KMS-11 (cell line): ENCODE measurements at regions not wholly inside any gene's neighbourhood (a gene's known extent, or its start where the extent isn't known, plus 50 kb on each side); places are given as distances from the start of the nearest gene placed in this dataset.

Source experiments
- H2AFZ ChIP-seq: fragments of 200-600 bp; sonication (generic); 2 replicates; pipeline ENCODE4 v1.6.1; 2016; ENCODE audit warnings: antibody characterized with exemption, mixed run types, low read depth
- H3K27ac ChIP-seq: fragments of 200-600 bp; sonication (generic); 2 replicates; pipeline ENCODE4 v1.6.1; 2016; ENCODE audit warnings: mild to moderate bottlenecking, mixed run types
- H3K27me3 ChIP-seq: fragments of 200-600 bp; sonication (generic); 2 replicates; pipeline ENCODE4 v1.6.1; 2017; ENCODE audit warnings: mild to moderate bottlenecking, low read depth, mixed run types, moderate library complexity; ENCODE audit not compliant: insufficient read depth
- H3K36me3 ChIP-seq: fragments of 200-600 bp; sonication (generic); 2 replicates; pipeline ENCODE4 v1.6.1; 2017; ENCODE audit warnings: mild to moderate bottlenecking, mixed run types; ENCODE audit not compliant: insufficient read depth
- H3K4me1 ChIP-seq: fragments of 200-600 bp; sonication (generic); 2 replicates; pipeline ENCODE4 v1.6.1; 2016; ENCODE audit warnings: mild to moderate bottlenecking, low read depth, mixed run types; ENCODE audit not compliant: poor library complexity, severe bottlenecking
- H3K4me2 ChIP-seq: fragments of 200-600 bp; sonication (generic); 2 replicates; pipeline ENCODE4 v1.7.0; 2016; ENCODE audit warnings: mild to moderate bottlenecking, mixed run types
- H3K4me3 ChIP-seq: fragments of 200-600 bp; sonication (generic); IDR thresholded peaks from 2 replicates; pipeline ENCODE4 v1.6.1; 2017; ENCODE audit warnings: low read depth, low read length, mixed read lengths; ENCODE audit not compliant: insufficient read depth
- H3K79me2 ChIP-seq: fragments of 200-600 bp; sonication (generic); 2 replicates; pipeline ENCODE4 v1.6.1; 2016; ENCODE audit warnings: low read depth, mixed run types; ENCODE audit not compliant: insufficient read depth
- H3K9ac ChIP-seq: fragments of 200-600 bp; sonication (generic); 2 replicates; pipeline ENCODE4 v1.6.1; 2016; ENCODE audit warnings: mild to moderate bottlenecking, mixed run types
- H4K20me1 ChIP-seq: fragments of 200-600 bp; sonication (generic); 2 replicates; pipeline ENCODE4 v1.6.1; 2016; ENCODE audit warnings: mild to moderate bottlenecking, mixed run types; ENCODE audit not compliant: insufficient read depth
- TF ChIP-seq, protein P1 (sequence below): fragments of 200-600 bp; sonication (generic); conservative IDR thresholded peaks from 2 replicates; pipeline ENCODE4 v1.6.1; 2017; ENCODE audit warnings: low read depth, mild to moderate bottlenecking, antibody characterized with exemption, low read length, moderate library complexity, mixed read lengths

- no peaks in the 10 kb centered on the region for H3K79me2 ChIP-seq
- H3K4me1 ChIP-seq, result no peaks in the 10 kb centered on the region
- H3K36me3 ChIP-seq, result no peaks in the 10 kb centered on the region
- H3K27me3 ChIP-seq, result no peaks in the 10 kb centered on the region
- no peak overlapping the region for H3K4me2 ChIP-seq
- no peak overlapping the region for H2AFZ ChIP-seq
- no peak overlapping the region for H3K9ac ChIP-seq
- H3K27ac ChIP-seq, result no peak overlapping the region
- no peaks in the 10 kb centered on the region for H4K20me1 ChIP-seq
- TF ChIP-seq, protein P1, sequence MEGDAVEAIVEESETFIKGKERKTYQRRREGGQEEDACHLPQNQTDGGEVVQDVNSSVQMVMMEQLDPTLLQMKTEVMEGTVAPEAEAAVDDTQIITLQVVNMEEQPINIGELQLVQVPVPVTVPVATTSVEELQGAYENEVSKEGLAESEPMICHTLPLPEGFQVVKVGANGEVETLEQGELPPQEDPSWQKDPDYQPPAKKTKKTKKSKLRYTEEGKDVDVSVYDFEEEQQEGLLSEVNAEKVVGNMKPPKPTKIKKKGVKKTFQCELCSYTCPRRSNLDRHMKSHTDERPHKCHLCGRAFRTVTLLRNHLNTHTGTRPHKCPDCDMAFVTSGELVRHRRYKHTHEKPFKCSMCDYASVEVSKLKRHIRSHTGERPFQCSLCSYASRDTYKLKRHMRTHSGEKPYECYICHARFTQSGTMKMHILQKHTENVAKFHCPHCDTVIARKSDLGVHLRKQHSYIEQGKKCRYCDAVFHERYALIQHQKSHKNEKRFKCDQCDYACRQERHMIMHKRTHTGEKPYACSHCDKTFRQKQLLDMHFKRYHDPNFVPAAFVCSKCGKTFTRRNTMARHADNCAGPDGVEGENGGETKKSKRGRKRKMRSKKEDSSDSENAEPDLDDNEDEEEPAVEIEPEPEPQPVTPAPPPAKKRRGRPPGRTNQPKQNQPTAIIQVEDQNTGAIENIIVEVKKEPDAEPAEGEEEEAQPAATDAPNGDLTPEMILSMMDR, result no peak
- no peak overlapping the region for H3K4me3 ChIP-seq
Measured at GRCh38 chr1:87684713-87685205, 356.1 kb downstream of the LMO4 start.

DNA sequence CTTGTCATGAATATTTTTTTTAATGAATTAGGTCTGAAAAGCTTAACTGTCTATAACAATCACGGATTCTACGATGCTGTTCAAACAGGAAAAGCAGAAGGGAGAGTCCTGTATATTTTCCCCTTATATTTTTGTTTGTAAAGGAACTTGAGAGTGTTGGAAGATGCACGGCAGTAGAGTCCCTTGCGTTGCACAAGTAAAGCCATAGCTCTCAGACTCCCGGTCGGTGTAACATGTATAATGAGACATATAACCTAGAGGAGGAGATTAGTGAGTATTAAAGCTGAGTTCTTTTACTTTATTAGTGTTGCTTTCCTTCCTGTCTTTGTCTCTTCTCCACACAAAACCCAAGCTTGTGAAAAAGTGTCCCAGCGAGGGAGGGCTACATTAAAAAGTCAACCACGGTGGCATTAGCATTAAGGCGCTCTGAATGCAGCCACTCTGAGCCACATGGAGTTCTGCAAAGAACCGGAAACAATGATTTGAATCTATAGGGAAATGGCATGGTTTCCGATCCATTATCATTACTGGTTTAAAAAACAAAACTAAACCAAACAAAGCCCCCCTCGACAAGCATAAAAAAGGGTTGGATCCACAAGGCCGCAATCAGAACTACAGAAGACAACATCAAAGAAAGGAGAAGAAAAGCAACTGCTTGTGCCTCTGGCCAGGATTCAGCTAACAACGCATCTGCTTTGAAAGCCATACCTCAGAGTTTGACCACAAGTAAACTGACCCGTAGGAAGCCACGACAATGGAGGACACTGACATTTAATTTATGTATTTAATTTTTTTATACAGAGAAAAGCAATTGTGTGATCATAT lies 356.8 kb downstream of the LMO4 start:
- Histone ChIP-seq H3K9ac (no peak overlapping the region), H3K4me2 (no peak overlapping the region), H3K79me2 (no peaks in the 10 kb centered on the region), H3K36me3 (no peaks in the 10 kb centered on the region), H3K27ac (no peak overlapping the region), H3K4me3 (no peak overlapping the region), H3K4me1 (no peaks in the 10 kb centered on the region), H3K27me3 (no peaks in the 10 kb centered on the region), H2AFZ (no peak overlapping the region), H4K20me1 (no peaks in the 10 kb centered on the region)
- TF ChIP-seq, protein P1, result no peak

- Histone ChIP-seq H3K27ac (no peak overlapping the region), H3K9ac (no peak overlapping the region), H3K4me2 (no peak overlapping the region), H3K27me3 (no peaks in the 10 kb centered on the region), H4K20me1 (no peaks in the 10 kb centered on the region), H3K36me3 (no peaks in the 10 kb centered on the region), H3K79me2 (no peaks in the 10 kb centered on the region), H3K4me1 (no peaks in the 10 kb centered on the region), H3K4me3 (no peak overlapping the region), H2AFZ (no peak overlapping the region)
- TF ChIP-seq, protein P1, result no peak
Measured at GRCh38 chr1:87686136-87686495, 357.4 kb downstream of the LMO4 start.

DNA sequence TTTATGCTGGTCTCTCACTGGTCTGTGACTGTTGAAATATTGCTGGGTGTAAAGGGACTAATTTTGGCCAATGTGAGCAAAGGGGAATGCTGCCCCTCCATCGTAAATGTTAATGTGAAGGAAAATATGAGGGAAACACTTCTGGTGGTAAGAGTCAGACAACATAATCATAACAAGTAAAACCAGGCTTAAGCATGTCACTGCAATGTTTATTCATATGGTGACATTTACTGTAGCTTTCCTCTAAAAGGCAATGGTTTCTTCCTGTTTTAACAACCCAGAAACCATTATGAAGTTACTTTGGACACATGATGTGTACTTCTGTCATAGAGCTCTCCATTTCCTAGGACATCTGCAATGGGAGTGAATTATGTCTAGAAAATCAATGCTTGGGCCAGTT lies 358.0 kb downstream of the LMO4 start:
- TF ChIP-seq, protein P1, result no peak
- Histone ChIP-seq H3K27ac (no peak overlapping the region), H3K36me3 (no peaks in the 10 kb centered on the region), H3K4me2 (no peak overlapping the region), H2AFZ (no peak overlapping the region), H3K27me3 (no peaks in the 10 kb centered on the region), H3K4me3 (no peak overlapping the region), H4K20me1 (no peaks in the 10 kb centered on the region), H3K9ac (no peak overlapping the region), H3K4me1 (no peaks in the 10 kb centered on the region), H3K79me2 (no peaks in the 10 kb centered on the region)
